Glutamatergic neuron (in vitro differentiated cells): ENCODE measurements at regions not wholly inside any gene's neighbourhood (a gene's known extent, or its start where the extent isn't known, plus 50 kb on each side); places are given as distances from the start of the nearest gene placed in this dataset.

Experiments used
- DNase-seq: peaks from one replicate; pipeline ENCODE4 v3.0.0; 2022
- H3K27ac Mint-ChIP-seq: one replicate; pipeline ENCODE4 v1.8.0; 2020; ENCODE audit warnings: mild to moderate bottlenecking, mixed read lengths, inconsistent platforms; ENCODE audit not compliant: unreplicated experiment
- H3K27me3 Mint-ChIP-seq: one replicate; pipeline ENCODE4 v1.8.0; 2020; ENCODE audit warnings: mild to moderate bottlenecking, moderate library complexity, mixed read lengths, inconsistent platforms; ENCODE audit not compliant: unreplicated experiment
- H3K36me3 Mint-ChIP-seq: one replicate; pipeline ENCODE4 v1.8.0; 2020; ENCODE audit warnings: mild to moderate bottlenecking, mixed read lengths, inconsistent platforms; ENCODE audit not compliant: unreplicated experiment
- H3K4me1 Mint-ChIP-seq: one replicate; pipeline ENCODE4 v1.8.0; 2020; ENCODE audit warnings: mild to moderate bottlenecking, low read depth, mixed read lengths, inconsistent platforms; ENCODE audit not compliant: unreplicated experiment
- H3K4me3 Mint-ChIP-seq: one replicate; pipeline ENCODE4 v1.8.0; 2020; ENCODE audit warnings: mild to moderate bottlenecking, mixed read lengths, inconsistent platforms; ENCODE audit not compliant: unreplicated experiment
- H3K9me3 Mint-ChIP-seq: one replicate; pipeline ENCODE4 v1.8.0; 2020; ENCODE audit warnings: mild to moderate bottlenecking, moderate library complexity, mixed read lengths, inconsistent platforms; ENCODE audit not compliant: unreplicated experiment
- CTCF ChIP-seq: fragments of 200-600 bp; sonication (generic); IDR thresholded peaks from one replicate; pipeline ENCODE4 v1.5.0; 2021; ENCODE audit not compliant: partially characterized antibody, unreplicated experiment

GRCh38 chr7:89401099-89401498 is 605.6 kb upstream of the TEX47 start:
- no peak overlapping the region for H3K4me3 Mint-ChIP-seq
- no peaks in the 10 kb centered on the region for H3K36me3 Mint-ChIP-seq
- H3K27me3 Mint-ChIP-seq: peaks cover 3% of the 10 kb centered on the region
- no peak for TF ChIP-seq CTCF
- no peak for DNase-seq
- H3K4me1 Mint-ChIP-seq: no peaks in the 10 kb centered on the region
- no peak overlapping the region for H3K27ac Mint-ChIP-seq
- H3K9me3 Mint-ChIP-seq: no peaks in the 10 kb centered on the region

GRCh38 chr7:89401690-89402089 is 606.2 kb upstream of the TEX47 start:
- Mint-ChIP-seq H3K9me3 (no peaks in the 10 kb centered on the region), H3K4me3 (no peak overlapping the region), H3K36me3 (no peaks in the 10 kb centered on the region), H3K27ac (no peak overlapping the region), H3K27me3 (peaks cover 3% of the 10 kb centered on the region), H3K4me1 (no peaks in the 10 kb centered on the region)
- no peak for TF ChIP-seq CTCF
- no peak for DNase-seq

GRCh38 chr7:89451911-89452310 is 656.4 kb upstream of the TEX47 start:
- H3K9me3 Mint-ChIP-seq: no peaks in the 10 kb centered on the region
- H3K4me3 Mint-ChIP-seq: no peak overlapping the region
- no peak for DNase-seq
- H3K27me3 Mint-ChIP-seq: no peaks in the 10 kb centered on the region
- no peak for TF ChIP-seq CTCF
- no peaks in the 10 kb centered on the region for H3K4me1 Mint-ChIP-seq
- no peak overlapping the region for H3K27ac Mint-ChIP-seq
- no peaks in the 10 kb centered on the region for H3K36me3 Mint-ChIP-seq

- H3K36me3 Mint-ChIP-seq: no peaks in the 10 kb centered on the region
- no peak for DNase-seq
- no peak overlapping the region for H3K4me3 Mint-ChIP-seq
- H3K4me1 Mint-ChIP-seq: no peaks in the 10 kb centered on the region
- no peaks in the 10 kb centered on the region for H3K9me3 Mint-ChIP-seq
- no peaks in the 10 kb centered on the region for H3K27me3 Mint-ChIP-seq
- no peak overlapping the region for H3K27ac Mint-ChIP-seq
- TF ChIP-seq CTCF: no peak
Observed at GRCh38 chr7:89456556-89456955, 661.0 kb upstream of the TEX47 start.

GRCh38 chr7:89458114-89458513 is 662.6 kb upstream of the TEX47 start:
- H3K4me1 Mint-ChIP-seq: no peaks in the 10 kb centered on the region
- H3K4me3 Mint-ChIP-seq: no peak overlapping the region
- no peaks in the 10 kb centered on the region for H3K36me3 Mint-ChIP-seq
- TF ChIP-seq CTCF: no peak
- H3K27me3 Mint-ChIP-seq: no peaks in the 10 kb centered on the region
- no peak for DNase-seq
- no peak overlapping the region for H3K27ac Mint-ChIP-seq
- H3K9me3 Mint-ChIP-seq: no peaks in the 10 kb centered on the region
